GM12875 (cell line): ENCODE measurements at regions not wholly inside any gene's neighbourhood (a gene's known extent, or its start where the extent isn't known, plus 50 kb on each side); places are given as distances from the start of the nearest gene placed in this dataset.

Source experiments
- H3K4me3 ChIP-seq: one replicate; pipeline ENCODE4 v1.5.1; 2011; ENCODE audit warnings: low read depth, low read length, control low read depth
- TF ChIP-seq, protein P1 (sequence below): IDR thresholded peaks from 2 replicates; pipeline ENCODE4 v1.5.1; 2011; ENCODE audit warnings: low read depth, mild to moderate bottlenecking, control low read depth, inconsistent platforms, low read length, moderate library complexity, borderline replicate concordance; ENCODE audit not compliant: insufficient read depth

DNA sequence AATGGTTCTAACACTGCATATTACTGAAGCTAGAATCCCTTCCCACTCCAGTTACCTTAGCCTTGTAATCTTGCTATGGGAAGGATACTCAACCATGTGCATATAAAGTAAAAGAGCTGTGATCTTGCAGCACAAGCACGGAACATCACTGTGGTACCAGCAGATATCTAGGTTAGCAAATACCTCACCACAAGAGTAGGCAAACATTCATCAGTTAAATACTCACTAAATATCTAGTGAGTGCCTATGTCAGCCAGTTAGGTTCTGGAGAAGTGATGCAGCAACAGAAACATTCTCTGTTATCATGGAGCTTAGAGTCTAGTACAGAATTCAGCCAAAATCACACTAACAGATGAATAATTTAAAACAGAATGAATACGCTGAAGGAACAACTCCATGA, 349.6 kb upstream of the UBE2E3 start:
- TF ChIP-seq, protein P1, sequence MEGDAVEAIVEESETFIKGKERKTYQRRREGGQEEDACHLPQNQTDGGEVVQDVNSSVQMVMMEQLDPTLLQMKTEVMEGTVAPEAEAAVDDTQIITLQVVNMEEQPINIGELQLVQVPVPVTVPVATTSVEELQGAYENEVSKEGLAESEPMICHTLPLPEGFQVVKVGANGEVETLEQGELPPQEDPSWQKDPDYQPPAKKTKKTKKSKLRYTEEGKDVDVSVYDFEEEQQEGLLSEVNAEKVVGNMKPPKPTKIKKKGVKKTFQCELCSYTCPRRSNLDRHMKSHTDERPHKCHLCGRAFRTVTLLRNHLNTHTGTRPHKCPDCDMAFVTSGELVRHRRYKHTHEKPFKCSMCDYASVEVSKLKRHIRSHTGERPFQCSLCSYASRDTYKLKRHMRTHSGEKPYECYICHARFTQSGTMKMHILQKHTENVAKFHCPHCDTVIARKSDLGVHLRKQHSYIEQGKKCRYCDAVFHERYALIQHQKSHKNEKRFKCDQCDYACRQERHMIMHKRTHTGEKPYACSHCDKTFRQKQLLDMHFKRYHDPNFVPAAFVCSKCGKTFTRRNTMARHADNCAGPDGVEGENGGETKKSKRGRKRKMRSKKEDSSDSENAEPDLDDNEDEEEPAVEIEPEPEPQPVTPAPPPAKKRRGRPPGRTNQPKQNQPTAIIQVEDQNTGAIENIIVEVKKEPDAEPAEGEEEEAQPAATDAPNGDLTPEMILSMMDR, result no peak
- no peak overlapping the region for H3K4me3 ChIP-seq

DNA sequence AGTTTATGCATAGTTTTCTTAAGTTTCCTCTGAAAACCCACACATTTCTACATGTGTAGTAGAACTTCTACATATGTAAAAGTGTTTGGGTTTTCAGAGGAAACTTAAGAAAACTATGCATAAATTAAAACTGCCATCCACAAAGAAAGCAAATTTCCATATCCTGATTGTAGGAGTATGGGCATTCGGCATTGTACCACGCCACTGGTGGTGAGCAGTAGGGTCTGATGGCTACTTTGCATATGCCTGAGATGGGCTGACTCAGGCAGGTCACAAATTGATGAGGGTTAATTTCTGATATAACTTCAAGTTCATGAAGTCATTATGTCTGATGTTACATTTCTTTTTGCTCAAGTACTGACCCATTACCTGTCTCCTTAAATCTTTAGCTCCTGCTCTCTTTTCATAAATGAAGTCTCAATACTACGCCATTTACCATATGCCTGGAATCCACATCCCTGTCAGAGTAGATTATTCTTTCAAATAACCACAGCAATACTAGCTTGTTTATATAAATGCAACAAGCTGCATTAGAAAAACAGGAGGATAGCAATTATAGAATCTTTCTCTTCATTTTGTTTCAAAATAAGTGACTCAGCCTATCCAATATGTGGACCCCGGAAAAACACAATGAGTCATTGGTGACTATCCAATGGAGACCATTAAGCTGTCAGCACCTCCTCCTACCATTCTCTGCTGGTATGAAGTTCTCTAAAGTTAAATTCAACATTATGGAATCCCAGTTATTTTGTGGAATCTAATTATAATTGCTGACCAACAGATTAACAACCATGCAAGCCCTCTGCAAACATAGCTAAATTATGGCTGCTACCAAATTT, 355.2 kb upstream of the UBE2E3 start:
- TF ChIP-seq, protein P1, result no peak
- no peak overlapping the region for H3K4me3 ChIP-seq

DNA sequence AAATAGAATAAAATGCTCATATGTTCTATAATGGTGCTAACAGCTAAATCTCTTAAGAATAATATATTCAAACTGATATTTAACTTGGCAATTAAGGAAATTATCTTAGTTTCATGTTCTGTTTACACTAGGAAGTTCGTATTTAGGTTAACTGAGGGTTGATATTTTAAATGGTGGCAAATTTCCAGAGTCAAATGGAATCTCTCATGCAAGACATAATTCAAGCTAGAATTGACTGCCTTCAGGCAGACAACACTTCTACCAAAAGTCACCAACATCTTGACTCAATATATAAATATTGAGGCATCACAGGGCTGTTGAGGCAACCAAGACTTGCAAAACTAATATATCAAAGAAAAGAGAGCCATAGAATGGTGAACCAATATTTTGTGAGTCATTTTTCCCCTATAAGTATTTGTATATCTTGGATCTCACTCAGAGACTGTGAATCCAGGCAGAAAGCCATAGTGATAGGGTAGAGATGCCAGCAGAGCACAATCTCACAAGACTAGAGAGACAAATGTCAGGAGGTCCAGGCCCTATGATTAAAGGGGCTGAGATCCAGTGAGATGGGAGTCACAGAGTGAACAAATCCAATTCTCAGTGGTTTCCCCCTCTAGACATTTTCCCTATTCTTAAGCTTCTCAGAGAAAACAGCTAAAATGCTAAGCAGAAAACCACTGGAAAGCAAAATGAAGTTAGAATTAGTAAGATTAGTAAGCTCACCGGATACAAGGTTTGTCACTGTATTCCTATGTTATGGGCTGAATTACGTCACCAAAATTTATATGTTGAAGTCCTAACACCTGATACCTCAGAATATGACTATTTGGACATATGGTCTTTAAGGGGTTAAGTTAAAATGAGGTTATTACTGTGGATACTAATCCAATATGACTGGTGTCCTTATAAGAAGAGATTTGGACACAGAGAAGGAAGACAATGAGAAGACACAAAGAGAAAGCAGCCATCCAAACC, 358.2 kb upstream of the UBE2E3 start:
- TF ChIP-seq, protein P1, result no peak
- no peak overlapping the region for H3K4me3 ChIP-seq

DNA sequence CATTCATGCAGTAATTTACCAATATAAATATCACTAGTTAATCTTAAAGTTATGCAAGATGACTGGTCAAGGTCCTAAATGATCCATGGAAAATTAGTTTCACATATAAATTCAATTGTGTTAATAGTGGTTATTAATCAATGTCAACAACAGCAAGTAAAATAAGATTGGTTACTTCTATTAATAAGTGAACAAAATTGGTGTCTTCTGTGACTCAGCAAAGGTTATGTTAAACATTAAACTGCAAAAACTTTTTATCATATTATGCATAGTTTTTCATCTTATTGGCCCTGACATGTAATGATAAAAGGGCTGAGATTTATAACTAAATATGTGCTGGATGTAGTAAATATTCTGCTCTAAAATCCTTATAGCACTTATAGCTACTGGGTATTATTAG, 359.0 kb upstream of the UBE2E3 start:
- TF ChIP-seq, protein P1, result no peak
- H3K4me3 ChIP-seq, result no peak overlapping the region

DNA sequence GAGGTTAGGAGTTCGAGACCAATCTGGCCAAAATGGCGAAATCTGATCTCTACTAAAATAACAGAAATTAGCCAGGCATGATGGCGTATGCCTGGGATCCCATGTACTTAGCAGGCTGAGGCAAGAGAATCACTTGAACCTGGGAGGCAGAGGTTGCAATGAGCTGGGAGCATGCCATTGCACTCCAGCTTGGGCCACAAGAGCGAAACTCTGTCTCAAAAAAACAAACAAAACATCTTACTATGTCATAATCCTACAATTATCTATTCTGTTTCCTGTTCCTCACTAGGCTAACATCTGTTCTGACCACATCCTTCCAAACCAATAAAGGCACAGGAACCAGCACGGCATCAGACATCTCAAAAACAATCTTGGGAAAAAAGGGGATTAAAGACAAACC, 361.8 kb upstream of the UBE2E3 start:
- H3K4me3 ChIP-seq, result no peak overlapping the region
- TF ChIP-seq, protein P1, result no peak

DNA sequence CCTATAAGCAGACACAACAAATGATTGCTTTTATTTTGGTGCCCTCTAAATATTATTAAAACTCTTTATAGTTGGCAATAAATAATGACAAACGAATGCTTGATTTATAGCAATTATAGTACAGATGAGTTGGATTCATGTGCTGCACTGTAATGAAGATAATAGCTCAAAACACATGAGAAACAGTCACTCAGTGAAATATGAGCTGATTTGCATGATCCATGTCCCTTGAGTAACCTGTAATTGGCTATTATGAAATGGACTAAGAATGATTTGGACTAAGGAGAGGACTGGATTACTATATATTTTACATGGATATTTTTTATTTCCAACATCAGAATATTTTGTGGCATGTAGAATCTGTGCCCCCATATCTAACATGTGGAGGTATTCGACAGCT, 365.6 kb upstream of the UBE2E3 start:
- no peak overlapping the region for H3K4me3 ChIP-seq

More for the DNA sequence above, 365.6 kb upstream of the UBE2E3 start:
- TF ChIP-seq, protein P1, result no peak
